ENCODE measurements at regions not wholly inside any gene's neighbourhood (a gene's known extent, or its start where the extent isn't known, plus 50 kb on each side); places are given as distances from the start of the nearest gene placed in this dataset.

GRCh38 chr5:97266576-97266975 is 83.5 kb upstream of the RIOK2 start:
- TF ChIP-seq, protein P1, sequence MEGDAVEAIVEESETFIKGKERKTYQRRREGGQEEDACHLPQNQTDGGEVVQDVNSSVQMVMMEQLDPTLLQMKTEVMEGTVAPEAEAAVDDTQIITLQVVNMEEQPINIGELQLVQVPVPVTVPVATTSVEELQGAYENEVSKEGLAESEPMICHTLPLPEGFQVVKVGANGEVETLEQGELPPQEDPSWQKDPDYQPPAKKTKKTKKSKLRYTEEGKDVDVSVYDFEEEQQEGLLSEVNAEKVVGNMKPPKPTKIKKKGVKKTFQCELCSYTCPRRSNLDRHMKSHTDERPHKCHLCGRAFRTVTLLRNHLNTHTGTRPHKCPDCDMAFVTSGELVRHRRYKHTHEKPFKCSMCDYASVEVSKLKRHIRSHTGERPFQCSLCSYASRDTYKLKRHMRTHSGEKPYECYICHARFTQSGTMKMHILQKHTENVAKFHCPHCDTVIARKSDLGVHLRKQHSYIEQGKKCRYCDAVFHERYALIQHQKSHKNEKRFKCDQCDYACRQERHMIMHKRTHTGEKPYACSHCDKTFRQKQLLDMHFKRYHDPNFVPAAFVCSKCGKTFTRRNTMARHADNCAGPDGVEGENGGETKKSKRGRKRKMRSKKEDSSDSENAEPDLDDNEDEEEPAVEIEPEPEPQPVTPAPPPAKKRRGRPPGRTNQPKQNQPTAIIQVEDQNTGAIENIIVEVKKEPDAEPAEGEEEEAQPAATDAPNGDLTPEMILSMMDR (IDR thresholded peaks at IDR 0.05; ENCODE audit: unreplicated experiment): no peak
- Mint-ChIP-seq H3K27ac (no peak overlapping the region), H3K4me1 (no peaks in the 10 kb centered on the region), H3K36me3 (no peaks in the 10 kb centered on the region), H3K9me3 (peaks cover 22% of the 10 kb centered on the region), H3K4me3 (no peak overlapping the region), H3K27me3 (ENCODE audit: low read depth) (no peaks in the 10 kb centered on the region)
- DNase-seq (ENCODE audit: low spot score in 2 of 2, unreplicated experiment in 2 of 2): no peak

DNA sequence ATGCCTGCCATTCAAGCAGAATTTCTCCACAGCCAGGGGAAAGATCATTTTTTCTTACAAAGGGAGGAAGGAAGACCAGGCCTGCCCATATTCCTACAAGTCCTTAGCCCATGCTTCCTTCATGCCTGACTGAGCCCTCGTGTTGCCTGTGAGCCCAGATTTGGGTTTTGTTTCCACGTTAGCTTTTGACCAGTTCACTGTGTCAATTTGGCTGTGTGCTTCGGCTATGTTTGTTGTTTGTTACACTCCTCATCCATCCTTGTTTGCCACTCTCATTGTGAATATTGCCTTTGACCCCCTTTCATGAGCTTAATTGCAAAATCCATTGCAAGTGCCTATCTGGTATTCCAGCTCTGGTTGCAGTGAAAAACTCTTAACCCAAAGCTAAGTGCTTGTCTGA is 84.7 kb upstream of the RIOK2 start:
- H3K27me3 Mint-ChIP-seq (ENCODE audit: low read depth): no peaks in the 10 kb centered on the region
- TF ChIP-seq, protein P1 (IDR thresholded peaks at IDR 0.05; ENCODE audit: unreplicated experiment): no peak
- H3K9me3 Mint-ChIP-seq: peaks cover 32% of the 10 kb centered on the region
- H3K27ac Mint-ChIP-seq: no peak overlapping the region
- H3K4me3 Mint-ChIP-seq: no peak overlapping the region
- H3K36me3 Mint-ChIP-seq: no peaks in the 10 kb centered on the region
- no peaks in the 10 kb centered on the region for H3K4me1 Mint-ChIP-seq
- no peak for DNase-seq (ENCODE audit: low spot score in 2 of 2, unreplicated experiment in 2 of 2)

GRCh38 chr5:97276474-97277120 is 93.5 kb upstream of the RIOK2 start:
- Mint-ChIP-seq H3K36me3 (no peaks in the 10 kb centered on the region), H3K4me1 (no peaks in the 10 kb centered on the region), H3K27me3 (ENCODE audit: low read depth) (no peaks in the 10 kb centered on the region), H3K27ac (no peak overlapping the region), H3K4me3 (no peak overlapping the region), H3K9me3 (peaks cover 30% of the 10 kb centered on the region)
- TF ChIP-seq, protein P1 (IDR thresholded peaks at IDR 0.05; ENCODE audit: unreplicated experiment): no peak
- DNase-seq (ENCODE audit: low spot score in 2 of 2, unreplicated experiment in 2 of 2): no peak

DNA sequence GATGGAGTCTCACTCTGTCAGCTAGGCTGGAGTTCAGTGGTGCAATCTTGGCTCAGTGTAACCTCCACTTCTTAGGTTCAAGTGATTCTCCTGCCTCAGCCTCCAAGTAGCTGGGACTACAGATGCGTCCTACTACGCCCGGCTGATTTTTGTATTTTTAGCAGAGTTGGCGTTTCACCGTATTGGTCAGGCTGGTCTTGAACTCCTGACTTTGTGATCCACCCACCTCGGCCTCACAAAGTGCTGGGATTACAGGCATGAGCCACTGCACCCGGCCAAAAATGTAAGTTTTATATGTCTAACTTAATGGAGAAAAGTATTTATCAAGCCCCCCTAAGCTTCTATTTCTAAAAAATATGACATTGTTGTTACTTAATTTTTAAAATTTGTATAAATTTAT is 98.2 kb upstream of the RIOK2 start:
- H3K4me1 Mint-ChIP-seq: no peaks in the 10 kb centered on the region
- peaks cover 41% of the 10 kb centered on the region for H3K9me3 Mint-ChIP-seq
- TF ChIP-seq, protein P1 (IDR thresholded peaks at IDR 0.05; ENCODE audit: unreplicated experiment): no peak

DNA sequence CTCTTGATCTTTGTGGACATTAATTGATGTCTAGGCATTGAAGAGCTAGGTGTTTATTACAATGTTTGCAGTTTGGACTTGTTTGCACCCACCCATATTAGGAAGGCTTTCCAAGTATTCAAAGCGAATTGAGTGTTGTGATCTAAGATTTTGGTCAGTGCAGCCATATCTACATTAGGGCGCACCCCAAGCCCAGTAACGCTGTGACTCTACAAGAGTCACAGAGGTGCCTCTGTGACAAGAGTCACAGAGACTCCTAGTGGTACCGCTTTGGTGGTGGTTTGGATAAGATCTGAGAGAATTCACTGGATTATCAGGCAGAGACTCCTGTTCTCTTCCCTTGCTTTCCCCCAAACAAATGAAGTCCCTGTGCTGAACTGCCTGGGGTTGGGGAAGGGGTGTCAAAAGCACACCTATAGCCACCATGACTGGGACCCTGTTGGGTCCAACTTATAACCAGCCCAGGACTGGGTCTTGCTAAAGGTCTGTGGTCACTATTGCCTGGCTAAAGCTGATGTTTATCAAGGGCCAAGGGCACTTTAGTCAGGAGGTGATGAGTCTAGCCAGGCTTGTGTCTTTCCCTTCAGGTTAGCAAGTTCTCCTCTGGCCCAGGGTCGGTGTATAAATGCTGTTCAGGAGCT is 114.1 kb upstream of the RIOK2 start:
- Mint-ChIP-seq H3K36me3 (no peaks in the 10 kb centered on the region), H3K27me3 (ENCODE audit: low read depth) (no peaks in the 10 kb centered on the region), H3K4me1 (no peaks in the 10 kb centered on the region), H3K9me3 (no peaks in the 10 kb centered on the region), H3K27ac (no peak overlapping the region), H3K4me3 (no peak overlapping the region)
- TF ChIP-seq, protein P1 (IDR thresholded peaks at IDR 0.05; ENCODE audit: unreplicated experiment): no peak
- no peak for DNase-seq (ENCODE audit: low spot score in 2 of 2, unreplicated experiment in 2 of 2)

More for the DNA sequence above, 98.2 kb upstream of the RIOK2 start:
- no peaks in the 10 kb centered on the region for H3K27me3 Mint-ChIP-seq (ENCODE audit: low read depth)
- no peak overlapping the region for H3K27ac Mint-ChIP-seq
- no peaks in the 10 kb centered on the region for H3K36me3 Mint-ChIP-seq
- H3K4me3 Mint-ChIP-seq: no peak overlapping the region
- DNase-seq (ENCODE audit: low spot score in 2 of 2, unreplicated experiment in 2 of 2): no peak

Measured in mesothelial cell of epicardium (in vitro differentiated cells).